RWPE1 (cell line): ENCODE measurements at regions not wholly inside any gene's neighbourhood (a gene's known extent, or its start where the extent isn't known, plus 50 kb on each side); places are given as distances from the start of the nearest gene placed in this dataset.
A peak's percentile ranks its signal among the peaks of the same experiment; 100 is the strongest.

Source experiments
- CTCF ChIA-PET: fragments of 350-600 bp; sonication (Branson Sonifier 250); formaldehyde crosslinking; extraction: SDS; loops from one replicate; lab custom pipeline; 2021; lab: Yijun Ruan, JAX
- POLR2A ChIA-PET: fragments of 400-600 bp; formaldehyde crosslinking; extraction: SDS; loops from one replicate; lab custom pipeline; 2020; ENCODE audit warnings: antibody characterized with exemption; ENCODE audit not compliant: low non-redundant PET; lab: Yijun Ruan, JAX
- DNase-seq: peaks from one replicate; pipeline ENCODE4 v3.0.0; 2012; ENCODE audit warnings: low spot score
- H3K27ac ChIP-seq: fragments of 450-650 bp; 2 replicates; pipeline ENCODE4 v1.5.1; 2017
- CTCF ChIP-seq: fragments of 450-650 bp; conservative IDR thresholded peaks from 2 replicates; pipeline ENCODE4 v1.5.1; 2017; ENCODE audit warnings: low read depth, mild to moderate bottlenecking

DNA sequence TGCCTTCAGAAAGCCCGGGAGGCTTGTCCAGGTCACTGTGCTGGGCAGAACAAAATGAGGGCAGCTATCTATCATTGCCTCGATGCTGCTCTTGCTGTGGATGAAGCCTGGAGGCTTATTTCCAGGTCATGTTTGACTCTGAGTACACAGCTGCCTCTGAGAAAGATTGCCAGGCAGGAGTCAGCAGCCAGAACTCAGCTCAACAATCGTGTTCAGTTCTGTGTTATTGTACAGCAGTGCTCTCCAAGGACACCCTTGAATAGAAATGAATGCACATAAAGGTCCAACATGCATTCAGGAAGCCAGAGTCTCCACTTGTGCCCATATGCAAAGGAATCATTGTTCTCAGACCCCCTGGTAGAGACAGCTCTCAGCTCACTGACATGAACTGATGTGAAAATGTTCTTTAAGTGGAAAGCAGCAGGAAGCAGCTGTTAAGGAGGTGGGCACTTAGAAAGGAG, 61.7 kb upstream of the ZFR start:
- ChIA-PET CTCF (interaction anchor here (0.6 to 1.0 kb wide), 2 partner anchors 63 to 80 kb away, joined by 3 to 4 read pairs; no protein-coding TSS in a partner anchor), POLR2A (no interaction called here)
- H3K27ac ChIP-seq = peak overlapping the region; percentile 99
- no peak for DNase-seq
- no peak for TF ChIP-seq CTCF

- TF ChIP-seq CTCF = no peak
- DNase-seq = peak; percentile 34
- POLR2A ChIA-PET = no interaction called here
- peak overlapping the region; percentile 99 for H3K27ac ChIP-seq
- CTCF ChIA-PET = interaction anchor here (0.9 to 1.0 kb wide), 2 partner anchors 16 to 63 kb away, joined by 3 to 4 read pairs; no protein-coding TSS in a partner anchor
These were observed 61.2 kb upstream of the ZFR start for GRCh38 chr5:32505756-32506155.

DNA sequence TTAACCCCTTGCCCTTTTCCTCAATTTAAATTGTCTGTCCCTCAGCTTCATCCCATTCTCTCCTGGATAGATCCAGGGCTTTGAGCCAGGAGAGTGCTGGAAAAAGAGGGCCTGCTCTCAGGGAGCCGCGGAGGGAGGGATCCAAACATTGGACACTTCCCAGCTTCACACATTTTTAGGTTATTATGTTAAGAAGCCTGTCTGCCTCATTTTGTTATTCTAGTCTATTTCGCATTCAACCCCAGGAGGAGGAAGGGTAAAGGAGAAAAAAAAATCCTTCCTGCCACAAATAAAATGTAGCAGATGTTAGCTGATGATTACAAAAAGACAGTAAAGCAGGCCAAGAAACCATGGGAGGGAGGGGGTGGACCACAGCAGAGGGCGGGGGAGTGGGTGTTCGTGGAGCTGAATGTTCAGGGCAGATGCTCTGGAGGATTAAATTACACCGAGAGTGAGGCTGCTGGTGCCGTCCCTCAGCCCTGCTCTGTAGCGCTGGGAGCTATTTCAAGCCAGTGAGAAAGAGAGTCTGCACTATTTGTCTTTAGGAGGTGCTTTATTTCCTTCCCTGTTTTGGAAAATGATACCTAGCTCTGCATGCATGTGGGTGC, 60.6 kb upstream of the ZFR start:
- no peak for DNase-seq
- ChIA-PET CTCF (interaction anchor here (0.9 kb wide), 1 partner anchor 16 kb away, joined by 4 read pairs; no protein-coding TSS in a partner anchor), POLR2A (no interaction called here)
- H3K27ac ChIP-seq = peak overlapping the region; percentile 99
- no peak for TF ChIP-seq CTCF

GRCh38 chr5:32504329-32504988, 59.9 kb upstream of the ZFR start:
- no peak for DNase-seq
- POLR2A ChIA-PET = no interaction called here
- H3K27ac ChIP-seq = peak overlapping the region; percentile 99
- no peak for TF ChIP-seq CTCF
- CTCF ChIA-PET = interaction anchor here (0.9 kb wide), 1 partner anchor 15 kb away, joined by 4 read pairs; no protein-coding TSS in a partner anchor

GRCh38 chr5:32503261-32503660, 58.7 kb upstream of the ZFR start:
- DNase-seq = no peak
- TF ChIP-seq CTCF = no peak
- ChIA-PET POLR2A (no interaction called here), CTCF (interaction anchor here (0.7 kb wide), 1 partner anchor 12 kb away, joined by 4 read pairs; no protein-coding TSS in a partner anchor)
- peak overlapping the region; percentile 99 for H3K27ac ChIP-seq
